H9 (cell line): ENCODE measurements at regions not wholly inside any gene's neighbourhood (a gene's known extent, or its start where the extent isn't known, plus 50 kb on each side); places are given as distances from the start of the nearest gene placed in this dataset.

Experiments used
- DNase-seq: peaks from one replicate; pipeline ENCODE4 v3.0.0-alpha.2; 2017
- H2AFZ ChIP-seq: one replicate; pipeline ENCODE4 v1.6.1; 2013; ENCODE audit warnings: mild to moderate bottlenecking, low read length, control low read depth, moderate library complexity
- H2AK5ac ChIP-seq: 2 replicates; pipeline ENCODE4 v1.6.1; 2013; ENCODE audit warnings: low read length, control low read depth, mixed read lengths; ENCODE audit not compliant: insufficient read length
- H2BK120ac ChIP-seq: one replicate; pipeline ENCODE4 v1.6.1; 2013; ENCODE audit warnings: low read depth, mild to moderate bottlenecking, low read length, control low read depth, inconsistent platforms; ENCODE audit not compliant: poor library complexity, severe bottlenecking
- H2BK12ac ChIP-seq: 2 replicates; pipeline ENCODE4 v1.6.1; 2013; ENCODE audit warnings: low read length, control low read depth, mixed read lengths, low read depth; ENCODE audit not compliant: insufficient read length
- H2BK15ac ChIP-seq: 2 replicates; pipeline ENCODE4 v1.6.1; 2013; ENCODE audit warnings: low read depth, low read length, control low read depth
- H2BK20ac ChIP-seq: one replicate; pipeline ENCODE4 v1.6.1; 2013; ENCODE audit warnings: low read depth, mild to moderate bottlenecking, low read length, control low read depth, inconsistent platforms; ENCODE audit not compliant: poor library complexity, severe bottlenecking
- H2BK5ac ChIP-seq: 2 replicates; pipeline ENCODE4 v1.6.1; 2013; ENCODE audit warnings: low read length, control low read depth, mixed read lengths; ENCODE audit not compliant: insufficient read length
- H3K14ac ChIP-seq: 2 replicates; pipeline ENCODE4 v1.6.1; 2013; ENCODE audit warnings: low read length, control low read depth; ENCODE audit not compliant: insufficient read depth
- H3K18ac ChIP-seq: 2 replicates; pipeline ENCODE4 v1.6.1; 2013; ENCODE audit warnings: low read depth, mild to moderate bottlenecking, mixed read lengths, low read length, control low read depth; ENCODE audit not compliant: insufficient read length
- H3K23ac ChIP-seq: 2 replicates; pipeline ENCODE4 v1.6.1; 2013; ENCODE audit warnings: low read length, control low read depth, mixed read lengths, low read depth; ENCODE audit not compliant: insufficient read length
- H3K23me2 ChIP-seq: 2 replicates; pipeline ENCODE4 v1.6.1; 2013; ENCODE audit warnings: low read depth, mild to moderate bottlenecking, mixed read lengths, low read length, control low read depth; ENCODE audit not compliant: insufficient read length, poor library complexity, severe bottlenecking
- H3K27ac ChIP-seq: 2 replicates; pipeline ENCODE4 v1.5.1; 2013; ENCODE audit warnings: low read length, control low read depth, mixed read lengths, low read depth; ENCODE audit not compliant: insufficient read length
- H3K27me3 ChIP-seq: 2 replicates; pipeline ENCODE4 v1.6.1; 2013; ENCODE audit warnings: low read length, control low read depth, inconsistent platforms; ENCODE audit not compliant: insufficient read depth
- H3K4ac ChIP-seq: 2 replicates; pipeline ENCODE4 v1.6.1; 2013; ENCODE audit warnings: low read depth, mild to moderate bottlenecking, control low read depth, inconsistent platforms, low read length, moderate library complexity
- H3K4me1 ChIP-seq: 2 replicates; pipeline ENCODE4 v1.6.1; 2013; ENCODE audit warnings: low read length, control low read depth, inconsistent platforms; ENCODE audit not compliant: insufficient read depth
- H3K4me2 ChIP-seq: 2 replicates; pipeline ENCODE4 v1.6.1; 2013; ENCODE audit warnings: low read length, control low read depth, mixed read lengths; ENCODE audit not compliant: insufficient read length, insufficient read depth
- H3K56ac ChIP-seq: 2 replicates; pipeline ENCODE4 v1.6.1; 2013; ENCODE audit warnings: low read depth, mild to moderate bottlenecking, mixed read lengths, low read length, control low read depth; ENCODE audit not compliant: insufficient read length
- H3K79me1 ChIP-seq: 2 replicates; pipeline ENCODE4 v1.6.1; 2013; ENCODE audit warnings: low read depth, mild to moderate bottlenecking, moderate library complexity, low read length, control low read depth, inconsistent platforms; ENCODE audit not compliant: insufficient read depth, poor library complexity, severe bottlenecking
- H3K79me2 ChIP-seq: 2 replicates; pipeline ENCODE4 v1.6.1; 2013; ENCODE audit warnings: low read length, control low read depth, inconsistent platforms; ENCODE audit not compliant: insufficient read depth
- H3K9ac ChIP-seq: 2 replicates; pipeline ENCODE4 v1.6.1; 2013; ENCODE audit warnings: low read length, control low read depth, mixed read lengths; ENCODE audit not compliant: insufficient read length; ENCODE audit errors: extremely low read depth
- H3K9me3 ChIP-seq: one replicate; pipeline ENCODE4 v1.6.1; 2013; ENCODE audit warnings: low read depth, low read length, inconsistent platforms; ENCODE audit not compliant: control insufficient read depth
- H3T11ph ChIP-seq: one replicate; pipeline ENCODE4 v1.6.1; 2013; ENCODE audit warnings: mild to moderate bottlenecking, low read length, control low read depth, inconsistent platforms
- H4K20me1 ChIP-seq: one replicate; pipeline ENCODE4 v1.6.1; 2013; ENCODE audit not compliant: control insufficient read depth, insufficient read length, insufficient read depth
- H4K5ac ChIP-seq: 2 replicates; pipeline ENCODE4 v1.6.1; 2013; ENCODE audit warnings: low read depth, mild to moderate bottlenecking, mixed read lengths, low read length, control low read depth; ENCODE audit not compliant: insufficient read length
- H4K8ac ChIP-seq: replicated peaks from 2 replicates; pipeline ENCODE4 v1.6.1; 2013; ENCODE audit warnings: low read length, control low read depth, mixed read lengths, low read depth; ENCODE audit not compliant: insufficient read length
- H4K91ac ChIP-seq: 2 replicates; pipeline ENCODE4 v1.6.1; 2013; ENCODE audit warnings: low read depth, mild to moderate bottlenecking, moderate library complexity, mixed read lengths, low read length, control low read depth; ENCODE audit not compliant: insufficient read length
- H3K27ac Mint-ChIP-seq, 3 experiments: 2 replicates in 2 of 3; 3 replicates in 1 of 3; pipeline ENCODE4 v1.8.0; 2020 to 2021; ENCODE audit warnings: mixed read lengths in 3 of 3, mild to moderate bottlenecking in 1 of 3, moderate library complexity in 1 of 3
- H3K27me3 Mint-ChIP-seq: 2 replicates; pipeline ENCODE4 v1.8.0; 2021; ENCODE audit warnings: low read depth, mild to moderate bottlenecking, moderate library complexity, mixed read lengths
- H3K36me3 Mint-ChIP-seq, 3 experiments: 2 replicates in 2 of 3; 3 replicates in 1 of 3; pipeline ENCODE4 v1.8.0; 2020 to 2021; ENCODE audit warnings: low read depth in 3 of 3, mixed read lengths in 3 of 3; ENCODE audit not compliant: insufficient read depth in 1 of 3
- H3K4me1 Mint-ChIP-seq, 2 experiments: 2 replicates each; pipeline ENCODE4 v1.8.0; 2020; ENCODE audit warnings: mixed read lengths in 2 of 2
- H3K4me3 Mint-ChIP-seq, 2 experiments: 2 replicates in 1 of 2; 3 replicates in 1 of 2; pipeline ENCODE4 v1.8.0; 2020 to 2021; ENCODE audit warnings: mild to moderate bottlenecking in 2 of 2, mixed read lengths in 2 of 2, moderate library complexity in 1 of 2
- H3K9me3 Mint-ChIP-seq, 2 experiments: 2 replicates in 1 of 2; 3 replicates in 1 of 2; pipeline ENCODE4 v1.8.0; 2020; ENCODE audit warnings: mild to moderate bottlenecking in 2 of 2, mixed read lengths in 2 of 2, moderate library complexity in 1 of 2
- WGBS: extraction: QIAGEN DNeasy Blood & Tissue Kit; methylation state at CpG from one replicate; pipeline ENCODE4 v1.1.7; 2013; ENCODE audit warnings: missing lambda C conversion rate, low lambda C conversion rate, mixed read lengths; ENCODE audit not compliant: insufficient read length; ENCODE audit errors: extremely low coverage; 5-methylcytosine and 5-hydroxymethylcytosine counted together
- TF ChIP-seq, protein P1 (sequence below): fragments of 200-600 bp; sonication (generic); conservative IDR thresholded peaks from 3 replicates; pipeline ENCODE4 v1.8.0; 2021; ENCODE audit warnings: antibody characterized with exemption, mild to moderate bottlenecking

DNA sequence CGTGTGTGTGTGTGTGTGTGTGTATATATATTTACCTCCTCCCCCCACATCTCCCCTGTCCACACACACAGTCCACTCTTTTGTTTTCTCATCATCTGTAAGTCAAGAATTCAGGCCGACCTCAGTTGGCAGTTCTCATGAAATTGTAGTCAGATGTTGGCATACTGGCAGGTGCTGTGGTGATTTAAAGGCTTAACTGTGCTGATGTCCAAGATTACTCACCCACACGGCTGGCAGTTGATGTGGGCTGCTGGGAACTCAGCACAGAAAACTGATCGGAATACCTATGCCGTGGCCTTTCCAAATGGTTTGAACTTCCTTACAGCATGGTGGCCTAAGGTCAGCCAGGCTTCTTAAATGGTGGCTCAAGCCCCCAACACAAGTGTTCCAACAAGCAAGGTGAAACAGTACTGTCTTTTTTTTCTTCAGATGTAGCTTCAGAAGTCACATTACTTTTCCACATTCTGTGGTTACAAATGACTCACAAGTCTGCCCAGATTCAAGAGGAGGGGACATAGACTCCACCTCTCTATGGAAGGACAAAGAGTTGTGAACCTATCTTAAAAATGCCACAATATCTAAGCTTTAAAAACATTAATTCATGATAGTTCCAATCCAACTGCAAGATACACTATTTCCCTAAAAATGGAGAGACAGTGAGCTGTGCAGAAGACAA is 198.5 kb upstream of the HS3ST4 start:
- no peak for DNase-seq
- H2BK5ac ChIP-seq: no peak overlapping the region
- Mint-ChIP-seq H3K27me3 (no peaks in the 10 kb centered on the region; the same call in 1 of the 2 replicates), H3K9me3 (peaks cover 4 to 5% of the 10 kb centered on the region in 2 experiments; a peak in 3 of 5 replicates), H3K4me1 (peaks cover 0 to 9% of the 10 kb centered on the region in 2 experiments; a peak in 2 of 4 replicates), H3K4me3 (no peak overlapping the region), H3K36me3 (no peaks in the 10 kb centered on the region), H3K27ac (no peak overlapping the region)
- H3K23me2 ChIP-seq: no peaks in the 10 kb centered on the region
- no peaks in the 10 kb centered on the region for H3K79me2 ChIP-seq
- H4K8ac ChIP-seq: no peak overlapping the region
- no peak overlapping the region for H2BK15ac ChIP-seq
- H3K56ac ChIP-seq: no peak overlapping the region
- H3K27me3 ChIP-seq: no peaks in the 10 kb centered on the region
- no peak overlapping the region for H2AK5ac ChIP-seq
- no peak overlapping the region for H3K9ac ChIP-seq
- H4K20me1 ChIP-seq: no peaks in the 10 kb centered on the region
- no peak overlapping the region for H3K4ac ChIP-seq
- no peaks in the 10 kb centered on the region for H3K79me1 ChIP-seq
- H2BK20ac ChIP-seq: no peak overlapping the region
- no peak overlapping the region for H3K23ac ChIP-seq
- H2BK120ac ChIP-seq: no peak overlapping the region
- no peaks in the 10 kb centered on the region for H3K4me1 ChIP-seq
- TF ChIP-seq, protein P1, sequence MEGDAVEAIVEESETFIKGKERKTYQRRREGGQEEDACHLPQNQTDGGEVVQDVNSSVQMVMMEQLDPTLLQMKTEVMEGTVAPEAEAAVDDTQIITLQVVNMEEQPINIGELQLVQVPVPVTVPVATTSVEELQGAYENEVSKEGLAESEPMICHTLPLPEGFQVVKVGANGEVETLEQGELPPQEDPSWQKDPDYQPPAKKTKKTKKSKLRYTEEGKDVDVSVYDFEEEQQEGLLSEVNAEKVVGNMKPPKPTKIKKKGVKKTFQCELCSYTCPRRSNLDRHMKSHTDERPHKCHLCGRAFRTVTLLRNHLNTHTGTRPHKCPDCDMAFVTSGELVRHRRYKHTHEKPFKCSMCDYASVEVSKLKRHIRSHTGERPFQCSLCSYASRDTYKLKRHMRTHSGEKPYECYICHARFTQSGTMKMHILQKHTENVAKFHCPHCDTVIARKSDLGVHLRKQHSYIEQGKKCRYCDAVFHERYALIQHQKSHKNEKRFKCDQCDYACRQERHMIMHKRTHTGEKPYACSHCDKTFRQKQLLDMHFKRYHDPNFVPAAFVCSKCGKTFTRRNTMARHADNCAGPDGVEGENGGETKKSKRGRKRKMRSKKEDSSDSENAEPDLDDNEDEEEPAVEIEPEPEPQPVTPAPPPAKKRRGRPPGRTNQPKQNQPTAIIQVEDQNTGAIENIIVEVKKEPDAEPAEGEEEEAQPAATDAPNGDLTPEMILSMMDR: no peak
- no peak overlapping the region for H3K4me2 ChIP-seq
- no peak overlapping the region for H2BK12ac ChIP-seq
- no peaks in the 10 kb centered on the region for H3K9me3 ChIP-seq
- no peak overlapping the region for H4K91ac ChIP-seq
- WGBS: no CpG with 5 or more reads among the region's 5 CpGs
- H2AFZ ChIP-seq: no peak overlapping the region
- no peak overlapping the region for H3K14ac ChIP-seq
- no peak overlapping the region for H3K27ac ChIP-seq
- no peak overlapping the region for H3K18ac ChIP-seq
- H4K5ac ChIP-seq: no peak overlapping the region
- no peak overlapping the region for H3T11ph ChIP-seq
